GM21360 (cell line): ENCODE measurements at regions not wholly inside any gene's neighbourhood (a gene's known extent, or its start where the extent isn't known, plus 50 kb on each side); places are given as distances from the start of the nearest gene placed in this dataset.
"Not testable (repeated sequence)": the region's sequence is repeated elsewhere in the genome, so short reads cannot be mapped to it uniquely, and the experiment has no call there.

Source experiments
- ATAC-seq: cut with Tn5 transposase; IDR thresholded peaks from one replicate; pipeline ENCODE4 v1.9.1; 2021; ENCODE audit warnings: mild to moderate bottlenecking, moderate library complexity; ENCODE audit not compliant: unreplicated experiment

DNA sequence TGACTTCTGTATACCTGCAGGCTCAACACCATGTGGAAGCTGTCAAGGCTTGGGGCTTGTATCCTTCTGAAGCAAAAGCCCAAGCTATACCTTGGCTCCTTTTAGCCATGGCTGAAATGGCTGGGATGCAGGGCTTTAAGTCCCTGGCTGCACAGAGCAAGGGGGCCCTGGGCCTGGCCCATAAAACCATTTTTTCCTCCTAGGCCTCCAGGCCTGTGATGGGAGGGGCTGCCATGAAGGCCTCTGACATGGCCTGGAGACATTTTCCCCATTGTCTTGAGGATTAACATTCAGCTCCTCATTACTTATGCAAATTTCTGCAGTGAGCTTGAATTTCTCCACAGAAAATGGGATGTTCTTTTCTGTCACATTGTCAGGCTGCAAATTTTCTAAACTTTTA is 878.0 kb upstream of the SOX11 start:
- ATAC-seq = not testable (repeated sequence)

GRCh38 chr2:4827836-4828235 is 864.3 kb upstream of the SOX11 start:
- no peak for ATAC-seq

GRCh38 chr2:4828682-4829374 is 863.4 kb upstream of the SOX11 start:
- no peak for ATAC-seq

- ATAC-seq = no peak
These were observed 860.4 kb upstream of the SOX11 start for GRCh38 chr2:4831751-4832150.

- no peak for ATAC-seq
These were observed 859.5 kb upstream of the SOX11 start for GRCh38 chr2:4832642-4833041.

- ATAC-seq = no peak
These were observed 853.6 kb upstream of the SOX11 start for GRCh38 chr2:4838626-4839025.

DNA sequence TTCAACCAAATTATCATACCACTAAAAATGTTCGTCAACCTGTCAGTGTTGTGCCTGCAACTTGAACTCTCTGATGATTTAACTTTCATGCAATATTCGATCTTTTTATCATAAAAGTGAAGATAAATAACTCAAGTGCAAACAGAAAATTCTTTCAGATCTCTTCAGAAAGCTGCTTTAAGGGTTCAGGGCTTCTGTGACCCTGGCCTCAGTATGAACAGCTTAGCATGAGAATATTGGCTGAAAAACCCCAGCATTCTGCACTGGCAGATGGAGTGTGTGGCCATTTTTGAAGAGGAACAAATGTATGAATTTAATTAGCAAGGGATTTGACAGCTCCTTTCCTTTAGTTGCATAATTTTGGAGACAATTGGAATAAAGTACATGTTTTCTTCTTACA is 851.4 kb upstream of the SOX11 start:
- ATAC-seq = no peak

- ATAC-seq = no peak
These were observed 847.3 kb upstream of the SOX11 start for GRCh38 chr2:4844881-4845280.

- no peak for ATAC-seq
These were observed 830.2 kb upstream of the SOX11 start for GRCh38 chr2:4862031-4862430.

GRCh38 chr2:4866198-4866597 is 826.0 kb upstream of the SOX11 start:
- no peak for ATAC-seq

GRCh38 chr2:4868466-4868865 is 823.7 kb upstream of the SOX11 start:
- no peak for ATAC-seq

- ATAC-seq = no peak
These were observed 823.0 kb upstream of the SOX11 start for GRCh38 chr2:4869154-4869553.

- ATAC-seq = no peak
These were observed 818.8 kb upstream of the SOX11 start for GRCh38 chr2:4873364-4873763.

- no peak for ATAC-seq
These were observed 818.1 kb upstream of the SOX11 start for GRCh38 chr2:4873876-4874593.

DNA sequence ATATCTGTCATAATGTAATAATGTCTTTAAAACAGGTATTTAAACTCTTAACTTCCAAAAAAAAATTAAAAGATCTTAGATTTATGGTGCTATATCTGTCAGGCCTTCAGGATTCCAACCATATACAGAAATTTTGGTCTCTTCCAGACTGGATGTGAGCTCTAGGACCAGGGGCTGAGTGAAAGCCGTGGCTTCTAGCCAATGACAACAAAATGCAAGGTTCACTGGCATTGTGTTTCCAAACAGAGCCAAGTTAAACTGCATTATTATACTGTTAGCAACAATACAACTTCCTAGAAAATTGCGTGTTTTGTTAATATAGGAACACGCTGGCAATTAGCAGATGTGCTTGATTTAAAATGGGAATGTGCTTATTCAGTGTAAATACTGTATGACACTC is 809.8 kb upstream of the SOX11 start:
- ATAC-seq = no peak

- ATAC-seq = no peak
These were observed 809.2 kb upstream of the SOX11 start for GRCh38 chr2:4882941-4883340.

GRCh38 chr2:4883375-4883774 is 808.8 kb upstream of the SOX11 start:
- no peak for ATAC-seq

GRCh38 chr2:4884117-4884571 is 808.0 kb upstream of the SOX11 start:
- ATAC-seq = no peak

- no peak for ATAC-seq
These were observed 800.8 kb upstream of the SOX11 start for GRCh38 chr2:4891394-4891793.

GRCh38 chr2:4895371-4895770 is 796.8 kb upstream of the SOX11 start:
- ATAC-seq = no peak

DNA sequence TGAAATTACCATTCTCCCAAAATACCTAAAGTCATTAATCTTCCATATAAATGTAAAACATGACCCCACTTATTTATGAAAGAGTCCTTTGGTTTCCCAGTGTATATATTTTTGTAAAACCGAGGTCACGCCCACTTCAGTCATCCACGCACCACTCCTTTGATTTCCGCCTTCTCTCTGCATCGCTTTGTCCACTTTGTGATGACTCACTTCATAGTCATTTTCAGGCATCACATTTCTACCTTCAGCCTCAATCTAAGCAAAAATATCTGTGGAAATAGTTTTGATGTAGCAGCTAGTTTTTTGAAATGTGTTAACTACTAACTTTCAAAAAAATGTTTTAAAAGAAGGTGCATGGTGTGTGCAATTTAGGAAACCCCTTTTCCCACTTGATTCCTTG is 793.5 kb upstream of the SOX11 start:
- no peak for ATAC-seq

GRCh38 chr2:4900242-4900641 is 791.9 kb upstream of the SOX11 start:
- ATAC-seq = no peak
